VCaP (cell line): ENCODE measurements at regions not wholly inside any gene's neighbourhood (a gene's known extent, or its start where the extent isn't known, plus 50 kb on each side); places are given as distances from the start of the nearest gene placed in this dataset.

Experiments used
- H3K27ac ChIP-seq: fragments of 450-650 bp; 2 replicates; pipeline ENCODE4 v1.5.1; 2017
- CTCF ChIP-seq: fragments of 450-650 bp; conservative IDR thresholded peaks from 2 replicates; pipeline ENCODE4 v1.5.1; 2017; ENCODE audit warnings: mild to moderate bottlenecking, moderate library complexity

GRCh38 chr6:139853302-139853992 is 479.0 kb upstream of the CITED2 start:
- TF ChIP-seq CTCF, result no peak
- H3K27ac ChIP-seq, result no peak overlapping the region

- no peak overlapping the region for H3K27ac ChIP-seq
- no peak for TF ChIP-seq CTCF
Measured at GRCh38 chr6:139852488-139853140, 478.2 kb upstream of the CITED2 start.

GRCh38 chr6:139852067-139852466 is 477.6 kb upstream of the CITED2 start:
- no peak overlapping the region for H3K27ac ChIP-seq
- no peak for TF ChIP-seq CTCF

- no peak for TF ChIP-seq CTCF
- H3K27ac ChIP-seq, result no peak overlapping the region
Measured at GRCh38 chr6:139851206-139851605, 476.8 kb upstream of the CITED2 start.

GRCh38 chr6:139850512-139850911 is 476.1 kb upstream of the CITED2 start:
- no peak overlapping the region for H3K27ac ChIP-seq
- no peak for TF ChIP-seq CTCF

- TF ChIP-seq CTCF, result no peak
- no peak overlapping the region for H3K27ac ChIP-seq
Measured at GRCh38 chr6:139847457-139847813, 473.0 kb upstream of the CITED2 start.

- TF ChIP-seq CTCF, result no peak
- H3K27ac ChIP-seq, result no peak overlapping the region
Measured at GRCh38 chr6:139846538-139847456, 472.3 kb upstream of the CITED2 start.
